WTC11 (cell line): ENCODE measurements at regions not wholly inside any gene's neighbourhood (a gene's known extent, or its start where the extent isn't known, plus 50 kb on each side); places are given as distances from the start of the nearest gene placed in this dataset.

ENCODE experiments used
- ATAC-seq: fragments of 200-7000 bp; cut with Tn5 transposase; 2 replicates; pipeline ENCODE4 v1.10.0; 2021; ENCODE audit warnings: mild to moderate bottlenecking, moderate library complexity
- CTCF ChIA-PET: fragments of 300-600 bp; sonication (Branson Sonifier 250); formaldehyde crosslinking; loops from one replicate; lab custom pipeline; 2021; ENCODE audit warnings: antibody characterized with exemption; lab: Charles Lee
- POLR2A ChIA-PET: fragments of 350-600 bp; sonication (Branson Sonifier 250); formaldehyde crosslinking; loops from one replicate; lab custom pipeline; 2021; ENCODE audit warnings: antibody characterized with exemption; lab: Charles Lee
- DNase-seq: peaks from one replicate; pipeline ENCODE4 v3.0.0; 2021; ENCODE audit warnings: low spot score
- H3K27ac Mint-ChIP-seq: 2 replicates; pipeline ENCODE4 v1.8.0; 2021; ENCODE audit warnings: mixed read lengths
- H3K27me3 Mint-ChIP-seq: 2 replicates; pipeline ENCODE4 v1.8.0; 2021; ENCODE audit warnings: low read depth, mild to moderate bottlenecking, moderate library complexity, mixed read lengths
- H3K36me3 Mint-ChIP-seq: 2 replicates; pipeline ENCODE4 v1.8.0; 2021; ENCODE audit warnings: mixed read lengths
- H3K4me1 Mint-ChIP-seq: 2 replicates; pipeline ENCODE4 v1.8.0; 2022; ENCODE audit warnings: mixed read lengths
- H3K4me3 Mint-ChIP-seq: 2 replicates; pipeline ENCODE4 v1.8.0; 2021; ENCODE audit warnings: mild to moderate bottlenecking, moderate library complexity, mixed read lengths
- H3K9me3 Mint-ChIP-seq: 2 replicates; pipeline ENCODE4 v1.8.0; 2021; ENCODE audit warnings: mixed read lengths
- AR ChIP-seq: fragments of 250-450 bp; sonication (Bioruptor Pico); IDR thresholded peaks from 2 replicates; pipeline ENCODE4 v1.9.0; 2021; ENCODE audit warnings: mild to moderate bottlenecking
- CBFB ChIP-seq: sonication (generic); formaldehyde crosslinking; IDR thresholded peaks from 2 replicates; pipeline ENCODE4 v1.8.1; 2022; ENCODE audit warnings: mild to moderate bottlenecking, low read depth, missing genetic modification reagents
- CREB1 ChIP-seq: sonication (generic); formaldehyde crosslinking; IDR thresholded peaks from 2 replicates; pipeline ENCODE4 v1.8.0; 2023; ENCODE audit warnings: mild to moderate bottlenecking, missing genetic modification reagents
- FOXJ3 ChIP-seq: sonication (generic); formaldehyde crosslinking; IDR thresholded peaks from 2 replicates; pipeline ENCODE4 v1.9.0; 2021; ENCODE audit warnings: missing genetic modification reagents, mild to moderate bottlenecking, borderline replicate concordance
- FOXK1 ChIP-seq: sonication (generic); formaldehyde crosslinking; IDR thresholded peaks from 2 replicates; pipeline ENCODE4 v1.8.0; 2022; ENCODE audit warnings: mild to moderate bottlenecking, moderate library complexity, missing genetic modification reagents
- FOXP4 ChIP-seq: sonication (generic); formaldehyde crosslinking; IDR thresholded peaks from 2 replicates; pipeline ENCODE4 v1.8.0; 2022; ENCODE audit warnings: mild to moderate bottlenecking, missing genetic modification reagents
- GABPB1 ChIP-seq: sonication (generic); formaldehyde crosslinking; IDR thresholded peaks from 2 replicates; pipeline ENCODE4 v1.8.1; 2023; ENCODE audit warnings: mild to moderate bottlenecking, missing genetic modification reagents
- HMGA2 ChIP-seq: fragments of 250-450 bp; sonication (Bioruptor Pico); IDR thresholded peaks from 2 replicates; pipeline ENCODE4 v1.4.0; 2021; ENCODE audit warnings: mild to moderate bottlenecking, moderate library complexity
- IRF2 ChIP-seq: sonication (generic); formaldehyde crosslinking; IDR thresholded peaks from 2 replicates; pipeline ENCODE4 v1.8.0; 2022; ENCODE audit warnings: low read depth, missing genetic modification reagents, borderline replicate concordance
- MLX ChIP-seq: sonication (generic); formaldehyde crosslinking; IDR thresholded peaks from 2 replicates; pipeline ENCODE4 v1.8.1; 2023; ENCODE audit warnings: mild to moderate bottlenecking, missing genetic modification reagents, moderate library complexity
- MXD4 ChIP-seq: fragments of 250-450 bp; sonication (Bioruptor Pico); IDR thresholded peaks from 2 replicates; pipeline ENCODE4 v1.8.0; 2021; ENCODE audit warnings: mild to moderate bottlenecking, moderate library complexity, borderline replicate concordance
- NFE2L1 ChIP-seq: sonication (generic); formaldehyde crosslinking; IDR thresholded peaks from 2 replicates; pipeline ENCODE4 v1.8.1; 2023; ENCODE audit warnings: missing genetic modification reagents
- OVOL2 ChIP-seq: fragments of 250-450 bp; sonication (Bioruptor Pico); IDR thresholded peaks from 2 replicates; pipeline ENCODE4 v1.9.0; 2021; ENCODE audit warnings: mild to moderate bottlenecking, borderline replicate concordance
- SOX15 ChIP-seq: fragments of 250-450 bp; sonication (Bioruptor Pico); IDR thresholded peaks from 2 replicates; pipeline ENCODE4 v1.9.0; 2021; ENCODE audit warnings: mild to moderate bottlenecking
- SP1 ChIP-seq: sonication (generic); formaldehyde crosslinking; conservative IDR thresholded peaks from 2 replicates; pipeline ENCODE4 v1.8.1; 2022; ENCODE audit warnings: missing genetic modification reagents
- TCF7 ChIP-seq: sonication (generic); formaldehyde crosslinking; IDR thresholded peaks from 2 replicates; pipeline ENCODE4 v1.8.0; 2022; ENCODE audit warnings: mild to moderate bottlenecking, low read depth, missing genetic modification reagents, moderate library complexity
- TEAD1 ChIP-seq: sonication (generic); formaldehyde crosslinking; IDR thresholded peaks from 2 replicates; pipeline ENCODE4 v1.8.0; 2022; ENCODE audit warnings: mild to moderate bottlenecking, missing genetic modification reagents
- TEAD4 ChIP-seq: sonication (generic); formaldehyde crosslinking; IDR thresholded peaks from 2 replicates; pipeline ENCODE4 v1.8.0; 2022; ENCODE audit warnings: mild to moderate bottlenecking, missing genetic modification reagents
- USF1 ChIP-seq: sonication (generic); formaldehyde crosslinking; IDR thresholded peaks from 2 replicates; pipeline ENCODE4 v1.8.0; 2022; ENCODE audit warnings: mild to moderate bottlenecking, missing genetic modification reagents
- ZMAT4 ChIP-seq: fragments of 250-450 bp; sonication (Bioruptor Pico); IDR thresholded peaks from 2 replicates; pipeline ENCODE4 v1.9.0; 2021; ENCODE audit warnings: mild to moderate bottlenecking
- ZNF138 ChIP-seq: sonication (generic); formaldehyde crosslinking; conservative IDR thresholded peaks from 2 replicates; pipeline ENCODE4 v1.8.1; 2022; ENCODE audit warnings: mild to moderate bottlenecking, moderate library complexity, missing genetic modification reagents
- ZNF232 ChIP-seq: sonication (generic); formaldehyde crosslinking; IDR thresholded peaks from 2 replicates; pipeline ENCODE4 v1.8.0; 2022; ENCODE audit warnings: mild to moderate bottlenecking, missing genetic modification reagents
- ZNF263 ChIP-seq: sonication (generic); formaldehyde crosslinking; IDR thresholded peaks from 2 replicates; pipeline ENCODE4 v1.8.1; 2022; ENCODE audit warnings: low read depth, mild to moderate bottlenecking, moderate library complexity, missing genetic modification reagents
- ZNF317 ChIP-seq: sonication (generic); formaldehyde crosslinking; IDR thresholded peaks from 2 replicates; pipeline ENCODE4 v1.8.1; 2023; ENCODE audit warnings: low read depth, mild to moderate bottlenecking, moderate library complexity, missing genetic modification reagents, borderline replicate concordance
- TF ChIP-seq, protein P1 (sequence below): fragments of 200-600 bp; IDR thresholded peaks from 2 replicates; pipeline ENCODE4 v1.8.0; 2022; ENCODE audit warnings: antibody characterized with exemption
- TF ChIP-seq, protein P2 (sequence below): sonication (generic); formaldehyde crosslinking; IDR thresholded peaks from 2 replicates; pipeline ENCODE4 v1.8.1; 2023; ENCODE audit warnings: mild to moderate bottlenecking, missing genetic modification reagents

GRCh38 chr1:68330391-68330790 lies 98.1 kb upstream of the WLS start (continued):
- TF ChIP-seq OVOL2 (CRISPR knock-in tag): no peak
- TF ChIP-seq GABPB1 (CRISPR knock-in tag): no peak
- no peak for TF ChIP-seq ZNF317
- TF ChIP-seq SOX15: no peak
- no peak for TF ChIP-seq HMGA2
- TF ChIP-seq ZNF263 (CRISPR knock-in tag): no peak
- no peak for TF ChIP-seq FOXP4
- TF ChIP-seq IRF2: no peak
- no peak for TF ChIP-seq TEAD1
- no peak for TF ChIP-seq SP1 (CRISPR knock-in tag)
- no peak for TF ChIP-seq TEAD4

DNA sequence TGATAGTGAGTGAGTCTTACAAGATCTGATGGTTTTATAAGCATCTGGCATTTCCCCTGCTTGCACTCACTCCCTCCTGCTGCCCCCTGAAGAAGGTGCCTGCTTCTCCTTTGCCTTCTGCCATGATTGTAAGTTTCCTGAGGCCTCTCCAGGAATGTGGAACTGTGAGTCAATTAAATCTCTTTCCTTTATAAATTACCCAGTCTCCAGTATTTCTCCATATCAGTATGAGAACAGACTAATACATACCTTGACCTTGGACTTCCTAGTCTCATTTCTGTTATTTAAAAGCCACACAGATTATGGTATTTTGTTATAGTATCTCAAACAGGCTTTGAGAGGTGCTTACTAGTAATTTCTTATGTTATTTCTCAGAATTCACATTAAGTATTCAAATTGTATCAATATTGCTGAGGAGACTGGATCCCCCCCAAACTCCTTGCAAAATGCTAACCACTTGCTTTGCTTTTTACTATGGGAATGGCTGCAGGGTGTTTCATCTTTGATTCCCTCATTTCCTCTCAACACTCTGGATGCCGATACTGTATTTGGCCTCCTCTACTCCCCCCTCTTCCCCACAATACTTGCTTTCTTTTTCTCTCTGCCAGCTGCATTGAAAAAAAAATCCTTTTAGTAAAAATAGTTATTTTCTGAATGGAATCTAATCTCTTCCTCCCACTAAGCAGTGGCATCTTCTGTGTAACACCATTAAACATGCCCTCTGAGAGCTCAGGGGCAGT lies 96.9 kb upstream of the WLS start:
- CTCF ChIA-PET: no interaction called here
- no peak for ATAC-seq
- no peaks in the 10 kb centered on the region; the same call in 1 of the 2 replicates for H3K27me3 Mint-ChIP-seq
- H3K27ac Mint-ChIP-seq: no peak overlapping the region
- H3K9me3 Mint-ChIP-seq: no peaks in the 10 kb centered on the region
- DNase-seq: no peak
- POLR2A ChIA-PET: no interaction called here
- no peak overlapping the region for H3K4me3 Mint-ChIP-seq
- TF ChIP-seq, protein P1, sequence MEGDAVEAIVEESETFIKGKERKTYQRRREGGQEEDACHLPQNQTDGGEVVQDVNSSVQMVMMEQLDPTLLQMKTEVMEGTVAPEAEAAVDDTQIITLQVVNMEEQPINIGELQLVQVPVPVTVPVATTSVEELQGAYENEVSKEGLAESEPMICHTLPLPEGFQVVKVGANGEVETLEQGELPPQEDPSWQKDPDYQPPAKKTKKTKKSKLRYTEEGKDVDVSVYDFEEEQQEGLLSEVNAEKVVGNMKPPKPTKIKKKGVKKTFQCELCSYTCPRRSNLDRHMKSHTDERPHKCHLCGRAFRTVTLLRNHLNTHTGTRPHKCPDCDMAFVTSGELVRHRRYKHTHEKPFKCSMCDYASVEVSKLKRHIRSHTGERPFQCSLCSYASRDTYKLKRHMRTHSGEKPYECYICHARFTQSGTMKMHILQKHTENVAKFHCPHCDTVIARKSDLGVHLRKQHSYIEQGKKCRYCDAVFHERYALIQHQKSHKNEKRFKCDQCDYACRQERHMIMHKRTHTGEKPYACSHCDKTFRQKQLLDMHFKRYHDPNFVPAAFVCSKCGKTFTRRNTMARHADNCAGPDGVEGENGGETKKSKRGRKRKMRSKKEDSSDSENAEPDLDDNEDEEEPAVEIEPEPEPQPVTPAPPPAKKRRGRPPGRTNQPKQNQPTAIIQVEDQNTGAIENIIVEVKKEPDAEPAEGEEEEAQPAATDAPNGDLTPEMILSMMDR: no peak
- TF ChIP-seq NFE2L1 (CRISPR knock-in tag) (no peak), USF1 (CRISPR knock-in tag) (no peak), TCF7 (CRISPR knock-in tag) (no peak), AR (CRISPR knock-in tag) (no peak), MXD4 (CRISPR knock-in tag) (no peak), CBFB (CRISPR knock-in tag) (no peak), FOXJ3 (CRISPR knock-in tag) (no peak), ZMAT4 (no peak), ZNF138 (CRISPR knock-in tag) (no peak), ZNF232 (CRISPR knock-in tag) (no peak), MLX (CRISPR knock-in tag) (no peak), CREB1 (CRISPR knock-in tag) (no peak), FOXK1 (CRISPR knock-in tag) (no peak)
- TF ChIP-seq, protein P2, sequence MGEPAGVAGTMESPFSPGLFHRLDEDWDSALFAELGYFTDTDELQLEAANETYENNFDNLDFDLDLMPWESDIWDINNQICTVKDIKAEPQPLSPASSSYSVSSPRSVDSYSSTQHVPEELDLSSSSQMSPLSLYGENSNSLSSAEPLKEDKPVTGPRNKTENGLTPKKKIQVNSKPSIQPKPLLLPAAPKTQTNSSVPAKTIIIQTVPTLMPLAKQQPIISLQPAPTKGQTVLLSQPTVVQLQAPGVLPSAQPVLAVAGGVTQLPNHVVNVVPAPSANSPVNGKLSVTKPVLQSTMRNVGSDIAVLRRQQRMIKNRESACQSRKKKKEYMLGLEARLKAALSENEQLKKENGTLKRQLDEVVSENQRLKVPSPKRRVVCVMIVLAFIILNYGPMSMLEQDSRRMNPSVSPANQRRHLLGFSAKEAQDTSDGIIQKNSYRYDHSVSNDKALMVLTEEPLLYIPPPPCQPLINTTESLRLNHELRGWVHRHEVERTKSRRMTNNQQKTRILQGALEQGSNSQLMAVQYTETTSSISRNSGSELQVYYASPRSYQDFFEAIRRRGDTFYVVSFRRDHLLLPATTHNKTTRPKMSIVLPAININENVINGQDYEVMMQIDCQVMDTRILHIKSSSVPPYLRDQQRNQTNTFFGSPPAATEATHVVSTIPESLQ (CRISPR knock-in tag): no peak
- H3K4me1 Mint-ChIP-seq: no peaks in the 10 kb centered on the region
- H3K36me3 Mint-ChIP-seq: no peaks in the 10 kb centered on the region
